GF-D8 (cell line): ENCODE measurements at regions not wholly inside any gene's neighbourhood (a gene's known extent, or its start where the extent isn't known, plus 50 kb on each side); places are given as distances from the start of the nearest gene placed in this dataset.
"Not testable (repeated sequence)": the region's sequence is repeated elsewhere in the genome, so short reads cannot be mapped to it uniquely, and the experiment has no call there.

Source experiments
- DNase-seq: peaks from one replicate; lab custom pipeline; 2025; lab: John Stamatoyannopoulos, UW

DNA sequence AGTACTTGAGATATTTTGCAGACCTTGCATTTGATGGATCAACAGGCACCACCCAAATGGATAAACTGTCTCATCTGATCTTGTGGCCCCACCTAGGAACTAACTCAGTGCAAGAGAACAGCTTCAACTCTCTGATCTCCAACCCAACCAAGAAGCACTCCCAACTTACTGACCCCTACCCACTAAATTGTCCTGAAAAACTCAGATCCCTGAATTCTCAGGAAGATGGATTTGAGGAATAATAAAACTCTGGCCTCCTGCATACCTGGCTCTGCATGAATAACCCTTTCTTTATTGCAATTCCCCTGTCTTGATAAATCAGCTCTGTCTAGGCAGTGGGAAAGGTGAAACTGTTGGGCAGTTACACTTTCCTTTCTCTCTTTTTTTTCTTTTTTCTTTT lies 247.9 kb downstream of the ZPLD1 start:
- DNase-seq = no peak

DNA sequence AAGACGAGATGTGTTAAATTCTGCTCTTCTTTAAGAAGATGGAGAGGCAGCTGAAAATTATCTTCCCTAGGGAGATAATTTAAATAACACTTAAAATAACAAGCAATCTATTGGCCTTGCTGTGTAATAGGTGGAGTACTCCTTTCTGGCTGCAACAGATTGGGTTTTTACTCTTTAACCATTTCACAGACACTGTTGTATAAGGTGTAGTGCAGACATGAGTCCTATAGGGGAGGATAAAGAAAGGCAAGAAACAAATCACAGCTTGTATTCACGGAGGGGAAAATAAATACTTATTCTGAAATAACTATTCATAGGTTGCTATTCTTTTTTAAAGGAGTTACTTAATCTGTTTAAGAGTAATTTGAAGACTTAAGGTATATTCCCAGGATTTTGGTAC lies 252.0 kb downstream of the ZPLD1 start:
- DNase-seq = no peak

DNA sequence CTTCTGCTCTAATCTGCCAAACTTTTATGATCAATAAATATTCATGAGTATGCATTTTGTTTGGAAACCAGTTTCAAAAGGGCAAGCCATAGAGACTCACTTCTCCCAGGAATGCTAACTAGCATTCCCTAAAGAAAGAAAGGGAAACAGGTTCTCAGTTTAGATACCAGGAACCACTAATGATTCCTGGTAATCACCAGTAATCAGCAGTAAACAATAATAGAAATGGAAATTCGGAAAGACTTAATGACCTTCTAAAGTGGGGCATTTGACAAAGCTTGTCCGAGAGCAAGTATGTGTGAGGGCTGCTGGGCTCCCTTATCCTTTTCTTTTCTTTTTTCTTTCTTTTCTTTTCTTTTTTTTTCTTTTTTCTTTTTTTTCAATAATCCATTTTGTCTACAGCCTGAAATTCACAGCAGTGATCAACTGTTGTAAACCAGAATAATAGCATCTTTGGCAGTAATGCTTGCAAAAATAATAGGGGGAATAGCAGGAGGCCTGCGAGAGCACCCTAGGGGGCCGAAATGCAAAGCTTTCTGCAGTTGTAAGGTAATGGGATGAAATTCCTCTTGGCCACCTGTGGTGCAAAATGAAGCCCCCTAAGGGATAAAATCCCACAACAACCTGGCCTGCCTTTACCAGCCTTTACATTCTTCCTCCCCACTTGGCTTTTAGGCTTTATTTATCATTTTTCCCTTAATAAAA lies 253.2 kb downstream of the ZPLD1 start:
- no peak for DNase-seq

DNA sequence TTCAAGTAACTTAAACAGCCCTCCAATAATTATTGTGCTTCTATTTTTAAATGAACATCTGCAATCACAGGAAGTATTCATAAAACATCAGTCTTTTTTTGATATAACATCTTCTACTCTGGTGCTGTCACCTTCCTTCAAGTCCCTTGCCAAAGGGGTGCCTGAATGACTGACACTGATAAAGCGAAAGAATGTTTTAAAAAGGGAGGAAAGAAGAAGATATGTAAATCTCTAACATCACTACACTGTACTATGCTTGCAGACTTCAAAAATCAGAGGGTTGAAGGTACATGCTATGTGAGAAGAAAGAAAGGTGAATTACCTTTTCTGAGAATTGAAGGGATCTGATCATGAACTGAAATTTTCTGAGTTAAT lies 253.7 kb downstream of the ZPLD1 start:
- DNase-seq = no peak

DNA sequence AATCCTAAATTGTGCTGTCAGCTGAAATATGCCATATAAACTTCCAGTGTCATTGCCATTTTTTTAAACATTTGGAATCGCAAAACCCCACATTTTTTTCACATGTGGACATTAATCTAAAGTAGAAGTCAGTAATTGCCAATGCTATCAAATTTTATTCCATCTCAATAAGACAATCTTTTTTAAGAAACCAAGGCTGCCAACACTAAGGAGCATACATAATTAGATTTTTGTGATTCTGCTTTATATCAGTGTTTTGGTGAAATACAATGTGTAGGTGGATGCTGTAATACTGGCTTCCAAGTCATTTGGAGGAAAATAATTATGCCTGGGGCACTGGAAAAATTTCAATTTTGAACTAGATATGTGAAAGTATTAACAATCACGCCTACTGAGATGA lies 256.7 kb downstream of the ZPLD1 start:
- DNase-seq = no peak

DNA sequence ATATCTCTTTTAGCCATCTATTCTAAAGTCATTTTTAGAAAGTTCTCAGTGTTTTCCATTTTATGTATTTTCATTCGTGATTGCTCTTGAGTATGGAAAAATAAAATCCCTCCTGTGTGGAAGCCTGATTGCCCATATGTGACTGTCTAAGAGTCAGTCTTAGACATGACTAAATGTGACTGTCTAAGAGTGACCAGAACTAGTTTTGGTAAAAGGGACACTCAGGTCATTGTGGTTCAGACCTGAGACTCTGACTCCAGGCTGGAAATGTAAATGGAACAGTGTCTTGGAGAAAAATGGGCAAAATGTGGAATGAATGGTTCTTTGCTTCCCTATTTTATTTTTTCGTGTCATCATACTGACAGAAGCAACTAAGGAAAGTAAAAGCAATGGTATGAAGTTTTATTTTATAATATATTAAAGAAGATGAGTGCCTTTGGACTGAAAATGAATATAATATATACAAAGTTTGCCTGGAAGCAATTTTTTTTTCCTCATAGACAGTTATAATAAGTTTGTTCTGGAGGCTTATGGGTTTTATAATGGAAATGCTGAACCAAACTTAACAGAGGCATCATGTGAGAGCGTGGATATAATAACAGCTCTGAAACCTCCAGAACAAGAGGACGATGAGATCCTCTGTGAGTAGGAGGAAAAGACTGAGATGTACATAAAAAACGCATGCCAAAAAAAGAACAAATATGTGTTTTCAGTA lies 264.4 kb downstream of the ZPLD1 start:
- DNase-seq = no peak

DNA sequence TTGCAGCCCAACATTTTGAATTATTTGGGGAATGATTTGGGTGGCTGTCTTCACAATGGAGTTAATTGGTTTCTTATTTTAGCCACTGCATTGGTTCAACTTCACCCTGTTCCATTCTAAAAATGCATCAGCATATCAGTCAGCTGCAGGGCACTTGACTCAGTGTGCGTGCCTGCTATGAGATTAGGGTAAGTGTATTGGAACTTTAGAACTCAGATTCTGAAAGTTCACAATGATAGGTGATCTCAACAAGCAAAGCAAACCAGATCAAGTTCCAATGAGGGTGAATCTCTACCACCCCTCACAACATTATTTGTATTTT lies 265.0 kb downstream of the ZPLD1 start:
- no peak for DNase-seq

DNA sequence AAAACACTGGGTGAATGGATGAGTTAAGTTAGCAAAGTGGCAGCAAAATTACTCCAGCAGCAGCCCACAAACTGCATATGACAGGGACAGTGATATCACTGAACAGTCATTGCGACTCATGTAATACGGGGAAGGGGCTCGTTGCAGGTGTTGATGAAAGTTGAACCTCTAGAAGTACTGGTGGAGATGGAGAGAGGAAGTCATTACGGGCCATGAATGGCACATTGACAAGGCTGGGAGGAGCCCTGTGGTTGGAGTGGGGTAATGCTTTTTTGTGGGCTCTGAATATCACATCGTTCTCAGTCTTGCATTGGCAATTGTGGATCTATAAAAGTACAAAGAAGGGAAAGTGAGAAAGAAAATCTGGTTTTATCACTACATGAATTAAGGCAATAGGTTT lies 278.1 kb downstream of the ZPLD1 start:
- no peak for DNase-seq

DNA sequence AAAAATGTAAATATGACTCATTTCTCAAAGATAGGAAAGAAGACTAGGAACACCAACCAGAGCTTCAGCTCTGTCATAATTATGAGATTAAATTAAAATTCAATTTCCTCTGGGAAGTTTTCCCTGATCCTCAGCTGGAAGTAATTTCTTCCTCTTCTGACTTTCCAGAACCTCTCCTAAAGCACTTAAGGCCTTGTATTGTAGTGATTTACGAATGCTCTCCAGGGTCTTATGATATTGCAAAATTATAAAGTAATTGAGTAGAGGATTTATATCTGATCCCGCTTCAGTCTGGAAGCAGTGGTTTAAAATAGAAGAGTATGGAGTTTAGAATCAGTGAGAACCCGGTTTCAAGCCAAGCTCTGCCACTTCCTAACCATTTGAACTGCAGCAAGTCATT lies 279.8 kb downstream of the ZPLD1 start:
- DNase-seq = no peak

DNA sequence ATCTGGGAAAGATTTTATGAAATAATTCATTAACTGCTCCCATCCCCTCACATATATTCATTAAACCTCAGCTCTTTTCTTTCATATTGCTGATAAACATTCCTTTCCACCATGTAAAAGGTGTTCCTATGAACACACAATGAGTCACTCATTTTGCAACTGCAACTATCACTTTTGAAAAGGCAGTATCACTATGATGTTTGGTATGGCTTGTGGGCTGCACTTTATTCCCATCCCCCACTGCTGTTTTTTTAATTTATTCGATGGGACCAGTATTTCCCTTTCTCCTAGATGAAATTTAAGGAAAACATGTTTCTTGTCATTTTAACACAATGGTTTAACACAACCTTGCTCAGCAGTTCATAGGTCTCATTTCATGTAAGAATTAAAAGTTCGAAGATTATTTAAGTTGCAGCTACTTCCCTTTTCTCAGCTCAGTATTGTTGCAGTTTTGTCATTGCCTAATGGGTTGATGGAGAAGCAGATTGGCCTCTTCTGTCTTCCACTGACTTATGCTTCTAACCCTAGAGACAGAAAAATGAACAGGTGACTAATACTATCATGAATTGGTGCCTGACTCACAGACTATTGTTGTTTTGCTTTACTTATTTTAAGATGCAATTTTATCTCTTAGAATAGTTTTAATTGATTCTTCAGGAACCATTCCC lies 280.3 kb downstream of the ZPLD1 start:
- DNase-seq = no peak

DNA sequence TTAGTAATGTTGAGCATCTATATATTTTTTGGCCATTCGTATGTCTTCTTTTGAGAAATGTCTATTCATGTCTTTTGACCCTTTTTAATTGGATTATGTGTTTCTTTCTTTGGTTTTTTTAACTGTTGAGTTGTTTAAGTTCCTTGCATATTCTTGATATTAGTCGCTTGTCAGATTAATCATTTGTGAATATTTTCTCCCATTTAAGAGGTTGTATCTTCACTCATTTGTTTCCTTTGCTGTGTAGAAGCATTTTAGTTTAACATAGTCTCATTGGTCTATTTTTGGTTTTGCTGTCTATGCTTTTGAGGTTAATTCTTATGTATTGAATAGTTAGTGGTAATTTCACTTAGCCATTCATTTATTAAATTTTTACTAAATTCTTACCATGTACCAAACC lies 283.8 kb downstream of the ZPLD1 start:
- DNase-seq = no peak

DNA sequence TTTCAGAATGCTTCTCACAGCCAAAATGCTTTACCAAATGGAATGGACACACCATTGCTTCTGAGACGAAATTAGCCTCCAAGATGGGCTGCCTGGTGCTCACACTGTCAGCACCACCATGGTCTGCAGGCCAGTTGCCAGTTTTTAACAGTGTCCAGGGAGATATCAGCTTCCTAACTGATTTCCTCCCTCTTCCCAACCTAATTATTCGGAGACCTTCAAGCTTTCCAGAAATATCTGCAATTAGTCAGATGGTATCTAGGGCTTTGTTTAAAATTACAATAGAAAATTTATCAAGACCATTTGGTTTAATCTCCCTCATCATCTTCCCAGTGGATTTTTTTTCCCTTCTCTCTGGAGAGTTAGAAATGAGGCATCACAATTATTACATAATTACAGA lies 287.5 kb downstream of the ZPLD1 start:
- DNase-seq = no peak

DNA sequence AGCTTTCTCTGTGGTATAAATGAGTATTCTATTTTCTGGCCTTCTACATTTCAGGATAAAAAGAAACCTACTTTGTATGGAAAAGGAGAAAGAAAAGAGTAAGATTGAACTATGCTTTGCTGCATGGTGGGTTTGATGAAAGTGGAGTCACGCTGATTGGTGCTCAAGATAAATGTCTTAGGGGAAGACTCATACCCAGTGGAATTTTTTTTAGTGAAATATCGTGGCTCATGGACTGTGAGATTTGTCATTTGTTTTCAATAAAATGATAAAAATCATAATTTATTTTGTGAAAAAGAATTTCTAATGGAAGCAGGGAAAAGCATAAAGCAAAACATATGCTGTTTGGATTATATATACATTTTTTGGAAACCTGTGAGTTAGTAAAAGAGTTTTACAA lies 292.5 kb downstream of the ZPLD1 start:
- no peak for DNase-seq

DNA sequence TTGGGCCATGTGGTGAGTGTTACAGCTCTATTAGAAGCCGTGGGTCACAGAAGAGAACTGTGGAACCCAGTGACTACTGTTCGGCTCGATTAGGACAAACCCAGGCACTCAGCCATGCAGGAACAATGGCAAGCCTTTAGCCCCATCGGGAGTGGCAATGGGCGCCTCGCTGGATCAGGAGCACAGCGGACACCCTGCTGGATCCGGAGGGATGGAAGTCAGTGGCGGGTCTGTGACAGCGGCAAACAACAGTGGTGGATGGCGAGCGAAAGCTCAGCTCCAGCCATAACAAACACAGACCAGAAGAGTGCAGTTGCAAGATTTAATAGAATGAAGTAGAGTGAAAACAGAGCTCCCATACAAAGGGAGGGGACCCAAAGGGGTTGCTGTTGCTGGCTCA lies 297.8 kb downstream of the ZPLD1 start:
- not testable (repeated sequence) for DNase-seq

DNA sequence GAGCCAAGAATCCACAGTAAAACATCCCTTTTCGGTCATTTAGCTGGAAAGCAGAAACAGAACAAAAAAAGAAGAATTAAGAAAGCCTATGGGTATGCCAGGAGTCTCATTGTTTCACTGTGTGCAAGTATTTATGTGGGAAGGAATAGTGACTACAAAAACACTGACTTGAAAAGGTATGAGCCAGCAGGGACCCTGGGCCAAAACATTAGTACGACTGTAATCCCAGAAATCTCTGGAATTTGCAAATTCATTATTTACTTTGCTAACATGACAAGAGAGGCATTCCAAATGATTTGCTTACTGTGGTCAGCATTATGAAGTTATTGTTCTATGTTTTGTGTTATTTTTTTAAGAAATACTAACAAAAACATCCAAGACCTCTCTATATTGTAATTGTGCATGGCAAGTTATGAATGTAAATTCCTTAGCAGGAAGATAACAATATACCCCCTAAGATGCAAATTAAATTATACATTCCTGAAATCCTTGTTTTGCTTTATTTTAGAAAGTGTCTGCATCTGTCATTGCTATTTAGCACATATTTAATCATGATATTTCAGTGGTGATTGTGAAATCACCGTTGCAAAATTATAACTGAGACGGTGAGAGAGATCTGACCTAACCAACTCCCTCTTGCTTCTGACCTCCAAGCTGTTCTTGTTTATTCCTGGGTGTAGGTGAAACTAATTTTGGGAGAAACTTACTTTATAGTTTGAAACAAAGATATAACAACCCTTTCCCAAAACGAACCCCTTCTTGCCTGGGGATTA lies 299.2 kb downstream of the ZPLD1 start:
- no peak for DNase-seq

DNA sequence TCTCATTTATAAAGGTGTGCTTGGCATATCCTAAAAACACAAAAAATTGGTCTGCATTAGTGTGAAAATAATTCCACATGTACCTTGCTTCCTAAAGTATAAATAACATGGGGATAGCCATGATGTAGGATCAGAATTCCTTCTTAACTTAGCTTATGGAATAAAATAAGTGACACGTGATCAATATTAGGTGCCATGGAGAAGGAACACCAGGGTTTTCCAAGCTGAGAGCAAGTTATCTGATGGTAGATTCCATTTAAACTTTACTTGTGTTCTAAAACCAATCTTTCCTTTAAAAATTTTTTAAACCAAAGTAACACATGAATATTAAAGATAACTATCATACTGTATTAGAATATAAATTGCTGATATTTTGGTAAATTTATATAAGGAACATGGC lies 300.5 kb downstream of the ZPLD1 start:
- no peak for DNase-seq

DNA sequence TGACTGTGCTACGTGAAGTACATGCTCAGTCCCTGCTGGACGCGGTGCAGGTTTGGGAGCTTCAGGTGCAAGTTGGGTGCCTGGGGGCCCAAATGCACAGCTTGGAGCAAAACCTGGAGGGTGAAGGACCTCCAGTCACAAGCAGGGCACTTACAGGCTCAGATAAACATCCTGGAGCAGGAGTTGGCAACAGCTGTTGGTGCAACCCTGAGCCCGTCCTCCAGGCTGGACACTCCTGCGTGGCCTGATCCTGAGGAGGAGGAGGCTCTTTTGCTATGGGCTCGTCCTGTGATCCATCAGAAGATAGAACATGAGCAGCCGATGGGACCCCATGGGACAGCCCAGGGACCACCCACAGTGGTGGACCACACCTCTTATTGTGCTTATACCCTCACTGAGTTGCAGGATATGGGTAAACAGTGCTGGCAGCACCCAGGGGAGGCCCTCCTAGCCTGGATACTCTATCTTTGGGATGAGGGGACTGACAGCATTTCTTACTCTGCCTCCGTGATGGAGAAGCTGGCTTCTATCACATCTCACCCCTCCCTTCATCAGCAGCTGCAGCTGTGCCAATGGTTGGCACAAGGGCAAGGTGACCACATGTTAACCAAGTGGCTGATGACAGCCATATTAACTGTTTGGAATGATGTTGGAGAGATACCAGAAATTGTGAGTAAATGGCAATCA lies 301.6 kb downstream of the ZPLD1 start:
- DNase-seq = no peak

DNA sequence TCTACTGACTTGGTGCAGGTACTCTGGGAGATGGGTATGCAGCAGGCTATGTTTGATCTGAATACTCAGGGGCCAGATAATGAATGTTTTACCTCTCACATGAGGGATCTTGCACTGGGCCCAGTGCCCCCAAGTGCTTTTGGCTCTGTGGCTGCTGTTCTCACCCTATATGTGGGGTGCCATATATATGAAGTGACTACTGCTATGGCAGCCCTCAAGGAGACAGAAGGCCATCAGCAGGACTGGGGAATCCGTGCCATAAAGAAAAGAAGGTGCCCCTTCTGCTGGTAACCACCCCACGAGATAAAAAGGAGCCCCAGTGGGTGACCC lies 302.1 kb downstream of the ZPLD1 start:
- no peak for DNase-seq

DNA sequence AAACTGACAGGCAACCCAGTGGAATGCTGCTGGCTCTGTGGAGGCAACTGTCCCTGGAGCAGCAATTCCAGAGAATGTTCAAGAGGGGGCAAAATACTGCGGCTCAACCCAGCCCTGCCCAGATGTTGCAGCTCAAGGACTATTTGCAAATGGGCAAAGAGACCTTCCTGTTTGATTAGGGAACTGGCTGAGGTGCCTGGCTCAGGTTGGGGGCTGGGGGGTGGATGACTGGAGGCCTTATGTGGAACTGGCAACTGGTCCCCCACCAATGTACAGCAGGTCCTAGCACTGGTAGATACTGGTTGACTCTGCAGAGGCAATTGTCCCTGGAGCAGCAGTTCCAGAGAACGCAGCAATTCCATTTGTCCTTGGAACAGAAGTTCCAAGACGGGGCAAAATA lies 302.5 kb downstream of the ZPLD1 start:
- DNase-seq = no peak

DNA sequence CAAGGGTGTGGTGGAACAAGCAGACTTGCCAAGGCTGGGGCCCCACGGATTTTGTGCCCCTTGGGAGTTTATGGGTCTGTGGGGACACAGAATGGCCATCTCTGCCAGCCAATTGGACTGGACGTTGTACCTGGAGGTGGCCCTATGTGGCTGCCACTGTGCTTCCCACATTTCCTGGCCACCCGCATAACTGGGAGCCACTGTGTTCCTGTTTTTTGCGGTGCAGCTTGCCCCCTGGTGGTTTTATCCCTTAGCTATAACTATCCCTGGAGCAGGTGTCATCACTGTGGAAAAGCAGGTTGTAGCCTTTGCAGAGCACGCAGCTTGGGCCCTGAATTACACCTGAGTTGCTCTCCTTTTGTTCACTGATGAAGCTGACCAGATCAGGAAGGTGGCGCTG lies 306.3 kb downstream of the ZPLD1 start:
- no peak for DNase-seq

DNA sequence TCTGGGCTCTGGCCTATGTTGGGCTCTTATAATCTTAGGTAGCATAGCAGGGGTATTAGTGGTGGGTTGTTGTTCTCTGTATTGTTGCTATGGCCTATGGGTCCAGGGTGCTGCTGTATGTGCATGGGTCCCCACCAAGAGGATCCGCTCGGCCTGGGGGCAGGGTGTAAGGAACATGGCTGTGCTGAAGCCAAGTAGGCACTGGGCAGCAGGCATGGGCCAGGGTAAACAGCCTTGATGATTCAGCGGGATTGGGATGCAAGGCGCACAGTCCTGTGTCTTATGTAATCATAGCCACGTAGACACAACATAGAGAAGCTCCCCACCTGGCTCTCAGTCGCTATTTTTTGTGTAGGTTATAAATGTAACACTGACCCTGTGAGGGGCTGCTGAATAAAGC lies 306.9 kb downstream of the ZPLD1 start:
- no peak for DNase-seq

DNA sequence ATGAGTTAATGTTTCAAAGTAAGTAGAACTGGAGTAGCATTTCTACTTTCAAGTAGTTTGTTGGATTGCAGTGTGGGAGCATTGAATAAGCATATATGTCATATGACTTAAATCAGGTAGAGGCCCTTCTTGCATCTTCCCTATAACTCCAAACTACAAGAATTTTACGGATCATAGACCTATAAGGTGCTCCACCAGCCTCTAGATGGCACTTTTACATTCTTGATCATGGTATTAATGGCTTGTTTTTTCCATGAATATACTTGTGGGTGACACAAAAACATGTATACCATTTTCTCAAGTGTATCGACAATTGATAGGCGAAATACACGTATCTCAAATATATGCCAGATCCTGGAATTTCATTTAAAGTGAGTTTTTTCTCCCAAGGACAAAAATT lies 311.1 kb downstream of the ZPLD1 start:
- DNase-seq = no peak

DNA sequence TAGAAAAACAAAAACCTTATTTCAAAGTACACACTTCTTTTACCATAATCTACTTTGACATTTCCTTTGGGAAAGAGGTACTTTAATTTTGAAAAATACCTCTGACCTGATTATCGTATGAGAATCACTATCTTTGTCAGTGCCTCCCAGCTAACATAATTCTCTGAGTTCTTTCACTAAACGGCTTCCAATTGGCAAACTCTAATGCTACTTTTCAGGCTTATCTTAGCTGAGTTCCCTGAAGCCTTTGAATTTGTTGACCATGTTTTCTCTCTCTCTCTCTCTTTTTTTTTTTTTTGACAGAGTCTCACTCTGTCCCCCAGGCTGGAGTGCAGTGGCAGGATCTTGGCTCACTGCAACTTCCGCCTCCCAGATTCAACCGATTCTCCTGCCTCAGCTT lies 312.8 kb downstream of the ZPLD1 start:
- no peak for DNase-seq
